ENCODE measurements at regions not wholly inside any gene's neighbourhood (a gene's known extent, or its start where the extent isn't known, plus 50 kb on each side); places are given as distances from the start of the nearest gene placed in this dataset.
"Not testable (repeated sequence)": the region's sequence is repeated elsewhere in the genome, so short reads cannot be mapped to it uniquely, and the experiment has no call there.

DNA sequence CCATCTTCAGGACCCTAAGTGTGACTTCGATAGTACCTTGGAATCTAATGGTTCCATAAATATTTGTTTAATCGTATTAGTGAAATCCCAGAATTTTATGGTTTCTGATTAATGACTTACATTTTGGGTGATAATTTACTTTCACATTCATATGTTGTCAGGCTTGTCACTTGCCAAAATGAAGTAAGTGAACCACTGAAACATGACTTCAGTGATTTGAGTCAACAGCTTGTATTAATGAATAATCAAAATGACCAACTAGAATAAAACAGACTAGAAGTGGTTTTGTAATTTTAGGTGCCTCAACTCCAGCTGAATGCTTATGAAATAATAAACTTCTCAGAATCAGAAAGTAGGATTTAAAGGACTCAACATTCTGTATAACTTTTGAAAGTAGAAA, 517.1 kb downstream of the PRKD1 start:
- no peaks in the 10 kb centered on the region for H3K36me3 ChIP-seq (ENCODE audit: insufficient read depth, low read length)
- POLR2A ChIA-PET: no interaction called here
- no peak for DNase-seq
- Mint-ChIP-seq H3K36me3 (ENCODE audit: low read depth) (no peaks in the 10 kb centered on the region), H3K27ac (no peak overlapping the region), H3K9me3 (peaks cover 8% of the 10 kb centered on the region), H3K4me3 (no peak overlapping the region), H3K4me1 (ENCODE audit: low read depth) (no peaks in the 10 kb centered on the region), H3K27me3 (no peaks in the 10 kb centered on the region)
- H3K4me3 ChIP-seq (ENCODE audit: low read length): no peak overlapping the region
- no peaks in the 10 kb centered on the region for H3K27me3 ChIP-seq (ENCODE audit: control insufficient read depth in 1 of 2, insufficient read depth in 2 of 2, low read length in 2 of 2)
- intact Hi-C loops (cut with DNase I, micrococcal nuclease): no loop called here
- TF ChIP-seq, protein P1, sequence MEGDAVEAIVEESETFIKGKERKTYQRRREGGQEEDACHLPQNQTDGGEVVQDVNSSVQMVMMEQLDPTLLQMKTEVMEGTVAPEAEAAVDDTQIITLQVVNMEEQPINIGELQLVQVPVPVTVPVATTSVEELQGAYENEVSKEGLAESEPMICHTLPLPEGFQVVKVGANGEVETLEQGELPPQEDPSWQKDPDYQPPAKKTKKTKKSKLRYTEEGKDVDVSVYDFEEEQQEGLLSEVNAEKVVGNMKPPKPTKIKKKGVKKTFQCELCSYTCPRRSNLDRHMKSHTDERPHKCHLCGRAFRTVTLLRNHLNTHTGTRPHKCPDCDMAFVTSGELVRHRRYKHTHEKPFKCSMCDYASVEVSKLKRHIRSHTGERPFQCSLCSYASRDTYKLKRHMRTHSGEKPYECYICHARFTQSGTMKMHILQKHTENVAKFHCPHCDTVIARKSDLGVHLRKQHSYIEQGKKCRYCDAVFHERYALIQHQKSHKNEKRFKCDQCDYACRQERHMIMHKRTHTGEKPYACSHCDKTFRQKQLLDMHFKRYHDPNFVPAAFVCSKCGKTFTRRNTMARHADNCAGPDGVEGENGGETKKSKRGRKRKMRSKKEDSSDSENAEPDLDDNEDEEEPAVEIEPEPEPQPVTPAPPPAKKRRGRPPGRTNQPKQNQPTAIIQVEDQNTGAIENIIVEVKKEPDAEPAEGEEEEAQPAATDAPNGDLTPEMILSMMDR (IDR thresholded peaks at IDR 0.05): no peak
- no peak overlapping the region for H3K27ac ChIP-seq (ENCODE audit: low read depth in 1 of 2, low read length in 2 of 2)
- no peak for ATAC-seq (ENCODE audit: poor library complexity)
- H3K9me3 ChIP-seq (ENCODE audit: control insufficient read depth in 1 of 2, insufficient read depth in 1 of 2, low read length in 2 of 2): peaks cover 0 to 12% of the 10 kb centered on the region in 2 experiments
- CTCF ChIA-PET: no interaction called here
- H3K4me1 ChIP-seq (ENCODE audit: insufficient read depth, low read length): no peaks in the 10 kb centered on the region

DNA sequence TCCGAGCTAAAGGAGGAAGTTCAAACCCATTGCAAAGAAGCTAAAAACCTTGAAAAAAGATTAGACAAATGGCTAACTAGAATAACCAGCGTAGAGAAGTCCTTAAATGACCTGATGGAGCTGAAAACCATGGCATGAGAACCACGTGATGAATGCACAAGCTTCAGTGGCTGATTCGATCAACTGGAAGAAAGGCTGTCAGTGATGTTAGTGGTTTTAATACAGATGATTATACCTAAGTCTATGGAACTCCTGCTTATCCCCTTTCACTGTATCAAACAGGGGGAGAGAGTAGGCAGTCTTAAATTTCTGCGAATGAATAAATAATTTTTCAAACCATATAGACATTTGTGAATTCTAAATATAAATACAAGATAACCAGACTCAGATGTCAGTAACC, 512.7 kb downstream of the PRKD1 start:
- H3K27ac Mint-ChIP-seq; H3K4me3 Mint-ChIP-seq; H3K9me3 Mint-ChIP-seq; H3K4me3 ChIP-seq (ENCODE audit: low read length); H3K4me1 ChIP-seq (ENCODE audit: insufficient read depth, low read length); CTCF ChIA-PET; H3K27me3 Mint-ChIP-seq; intact Hi-C loops (cut with DNase I, micrococcal nuclease); POLR2A ChIA-PET; DNase-seq; H3K36me3 ChIP-seq (ENCODE audit: insufficient read depth, low read length); H3K4me1 Mint-ChIP-seq (ENCODE audit: low read depth); H3K27ac ChIP-seq (ENCODE audit: low read depth in 1 of 2, low read length in 2 of 2); H3K36me3 Mint-ChIP-seq (ENCODE audit: low read depth); ATAC-seq (ENCODE audit: poor library complexity); H3K9me3 ChIP-seq (ENCODE audit: control insufficient read depth in 1 of 2, insufficient read depth in 1 of 2, low read length in 2 of 2); H3K27me3 ChIP-seq (ENCODE audit: control insufficient read depth in 1 of 2, insufficient read depth in 2 of 2, low read length in 2 of 2): not testable (repeated sequence)

DNA sequence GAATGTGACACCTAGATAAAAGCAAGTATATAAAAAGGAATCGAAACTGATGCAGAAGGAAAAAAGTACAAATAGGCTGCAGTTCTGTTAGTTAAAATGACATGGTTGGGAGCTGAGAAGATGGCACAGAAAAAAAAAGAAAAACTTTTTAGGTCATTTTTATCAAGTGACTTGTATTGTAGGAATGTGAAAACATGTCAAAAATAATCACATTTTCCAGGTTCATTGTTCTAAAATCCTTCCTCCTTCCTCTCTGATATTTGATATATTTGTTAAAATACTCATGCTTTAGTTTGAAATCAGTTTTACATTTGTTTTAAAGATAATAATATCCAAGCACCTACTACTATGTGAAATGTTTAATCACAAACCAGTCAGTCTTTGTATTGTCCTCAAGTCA, 507.9 kb downstream of the PRKD1 start:
- no peak overlapping the region for H3K27ac ChIP-seq (ENCODE audit: low read depth in 1 of 2, low read length in 2 of 2)
- no peaks in the 10 kb centered on the region for H3K27me3 ChIP-seq (ENCODE audit: control insufficient read depth in 1 of 2, insufficient read depth in 2 of 2, low read length in 2 of 2)
- H3K4me1 Mint-ChIP-seq (ENCODE audit: low read depth): no peaks in the 10 kb centered on the region
- DNase-seq (no peak), ATAC-seq (ENCODE audit: poor library complexity) (no peak)
- no peak overlapping the region for H3K27ac Mint-ChIP-seq
- ChIA-PET CTCF (no interaction called here), POLR2A (no interaction called here)
- H3K4me3 Mint-ChIP-seq: no peak overlapping the region
- H3K4me1 ChIP-seq (ENCODE audit: insufficient read depth, low read length): no peaks in the 10 kb centered on the region
- H3K9me3 Mint-ChIP-seq: no peaks in the 10 kb centered on the region
- H3K36me3 Mint-ChIP-seq (ENCODE audit: low read depth): no peaks in the 10 kb centered on the region
- no peaks in the 10 kb centered on the region for H3K27me3 Mint-ChIP-seq
- intact Hi-C loops (cut with DNase I, micrococcal nuclease): no loop called here
- H3K4me3 ChIP-seq (ENCODE audit: low read length): no peak overlapping the region
- TF ChIP-seq, protein P1 (IDR thresholded peaks at IDR 0.05): no peak
- H3K9me3 ChIP-seq (ENCODE audit: control insufficient read depth in 1 of 2, insufficient read depth in 1 of 2, low read length in 2 of 2): no peaks in the 10 kb centered on the region
- H3K36me3 ChIP-seq (ENCODE audit: insufficient read depth, low read length): no peaks in the 10 kb centered on the region

DNA sequence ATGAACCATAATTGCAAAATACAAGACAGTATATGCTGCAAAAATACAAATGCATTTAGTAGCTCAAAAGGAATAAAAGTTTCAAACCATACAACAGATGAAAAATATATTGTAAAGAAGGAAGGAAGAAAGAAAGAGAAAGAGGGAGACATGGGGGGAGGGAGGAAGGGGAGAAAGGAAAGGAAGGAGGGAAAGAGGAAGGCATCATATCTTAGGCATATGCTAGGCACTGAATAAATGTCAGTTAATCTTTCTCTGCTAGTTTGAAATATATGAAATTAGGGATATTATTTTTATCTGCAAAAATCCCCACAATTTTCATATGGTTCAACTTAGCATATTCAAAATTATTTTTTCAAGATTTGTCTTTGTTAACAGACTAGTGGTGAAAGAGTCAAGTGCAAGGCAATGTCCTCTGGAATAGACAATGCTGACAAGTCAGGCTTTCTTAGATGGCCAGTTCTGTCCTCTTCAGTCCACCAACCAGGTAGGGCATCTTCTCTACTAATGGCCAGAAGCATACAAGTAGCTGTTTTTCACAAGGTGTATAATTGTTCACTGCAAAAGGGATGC, 506.4 kb downstream of the PRKD1 start:
- CTCF ChIA-PET: no interaction called here
- no peaks in the 10 kb centered on the region for H3K4me1 ChIP-seq (ENCODE audit: insufficient read depth, low read length)

More for the DNA sequence above, 506.4 kb downstream of the PRKD1 start:
- intact Hi-C loops (cut with DNase I, micrococcal nuclease): no loop called here
- POLR2A ChIA-PET: no interaction called here
- Histone ChIP-seq H3K27me3 (ENCODE audit: control insufficient read depth in 1 of 2, insufficient read depth in 2 of 2, low read length in 2 of 2) (no peaks in the 10 kb centered on the region), H3K4me3 (ENCODE audit: low read length) (no peak overlapping the region), H3K36me3 (ENCODE audit: insufficient read depth, low read length) (no peaks in the 10 kb centered on the region), H3K27ac (ENCODE audit: low read depth in 1 of 2, low read length in 2 of 2) (no peak overlapping the region), H3K9me3 (ENCODE audit: control insufficient read depth in 1 of 2, insufficient read depth in 1 of 2, low read length in 2 of 2) (no peaks in the 10 kb centered on the region)
- no peak overlapping the region for H3K4me3 Mint-ChIP-seq
- DNase-seq (no peak), ATAC-seq (ENCODE audit: poor library complexity) (no peak)
- H3K9me3 Mint-ChIP-seq: no peaks in the 10 kb centered on the region
- H3K4me1 Mint-ChIP-seq (ENCODE audit: low read depth): no peaks in the 10 kb centered on the region
- no peak overlapping the region for H3K27ac Mint-ChIP-seq
- H3K36me3 Mint-ChIP-seq (ENCODE audit: low read depth): no peaks in the 10 kb centered on the region
- H3K27me3 Mint-ChIP-seq: no peaks in the 10 kb centered on the region
- TF ChIP-seq, protein P1 (IDR thresholded peaks at IDR 0.05): no peak
